H1 (cell line): ENCODE measurements at regions not wholly inside any gene's neighbourhood (a gene's known extent, or its start where the extent isn't known, plus 50 kb on each side); places are given as distances from the start of the nearest gene placed in this dataset. TPM values are rescaled to one million over a fixed set of nuclear protein-coding genes. Genes with fewer than 3 reads are reported as not detected.

Source experiments
- CEBPB ChIP-seq: IDR thresholded peaks from 2 replicates; pipeline ENCODE4 v1.6.1; 2012; ENCODE audit warnings: low read depth, low read length
- EZH2 ChIP-seq: fragments of 200-600 bp; sonication (generic); IDR thresholded peaks from 2 replicates; pipeline ENCODE4 v1.7.1; 2012; ENCODE audit warnings: low read depth, mild to moderate bottlenecking, moderate library complexity, low read length, inconsistent platforms; ENCODE audit not compliant: severe bottlenecking
- TEAD4 ChIP-seq: IDR thresholded peaks from 2 replicates; pipeline ENCODE4 v1.6.1; 2012; ENCODE audit warnings: low read depth, low read length, inconsistent platforms, mixed read lengths
- ZNF274 ChIP-seq: IDR thresholded peaks from 2 replicates; pipeline ENCODE4 v1.7.0; 2012; ENCODE audit warnings: low read length, borderline replicate concordance; ENCODE audit errors: extremely low read depth
- small RNA-seq: library from polyadenylated mRNA; stranded (forward); fragments of <200 nt; extraction: miRNeasy Mini kit (QIAGEN cat#:217004); gene quantifications from one replicate; pipeline ENCODE3, GENCODE V24; 2013; ENCODE audit not compliant: insufficient read depth
- TF ChIP-seq, protein P1 (sequence below): IDR thresholded peaks from 2 replicates; pipeline ENCODE4 v1.6.1; 2011; ENCODE audit warnings: low read length, improper control_type of control experiment

DNA sequence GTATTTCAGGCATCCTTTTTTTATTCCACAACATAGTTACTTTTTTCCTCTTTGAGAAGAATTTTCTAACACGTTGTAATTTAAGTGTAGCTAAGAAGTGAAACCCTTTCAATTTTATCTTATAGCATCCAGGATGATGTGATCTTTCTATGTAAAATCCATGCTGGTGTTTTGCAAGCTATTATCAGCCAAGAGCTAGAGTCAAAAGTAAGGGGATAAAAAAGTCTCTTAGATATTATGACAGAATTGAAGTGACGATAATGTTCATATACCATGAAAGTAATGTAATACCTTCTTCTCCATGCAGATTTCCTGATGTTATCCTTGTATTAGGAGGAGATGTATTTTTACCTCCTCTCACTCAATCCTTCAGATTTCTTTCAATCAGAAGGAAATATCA lies 64.2 kb upstream of the MBL2 start (continued):
- TF ChIP-seq TEAD4 (no peak), CEBPB (no peak), EZH2 (no peak), ZNF274 (no peak)
- TF ChIP-seq, protein P1, sequence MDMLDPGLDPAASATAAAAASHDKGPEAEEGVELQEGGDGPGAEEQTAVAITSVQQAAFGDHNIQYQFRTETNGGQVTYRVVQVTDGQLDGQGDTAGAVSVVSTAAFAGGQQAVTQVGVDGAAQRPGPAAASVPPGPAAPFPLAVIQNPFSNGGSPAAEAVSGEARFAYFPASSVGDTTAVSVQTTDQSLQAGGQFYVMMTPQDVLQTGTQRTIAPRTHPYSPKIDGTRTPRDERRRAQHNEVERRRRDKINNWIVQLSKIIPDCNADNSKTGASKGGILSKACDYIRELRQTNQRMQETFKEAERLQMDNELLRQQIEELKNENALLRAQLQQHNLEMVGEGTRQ = no peak
- TF ChIP-seq, all 59 proteins: peak for 0

Small RNAs in the stretch of these regions (small RNA-seq; reads per million reads assigned to genes)
- gene RF00019 = not detected
- not detected for gene RNA5SP318
- not detected for gene SNRPEP8
